ENCODE measurements at regions not wholly inside any gene's neighbourhood (a gene's known extent, or its start where the extent isn't known, plus 50 kb on each side); places are given as distances from the start of the nearest gene placed in this dataset.

GRCh38 chr7:50860598-50860997, 77.9 kb upstream of the GRB10 start:
- no peaks in the 10 kb centered on the region for H3K27me3 ChIP-seq (ENCODE audit: insufficient read depth, poor library complexity, severe bottlenecking)
- no peak for DNase-seq (ENCODE audit: low read depth in 1 of 2, low spot score in 1 of 2)
- no peak for TF ChIP-seq POLR2AphosphoS5 (IDR thresholded peaks at IDR 0.05; ENCODE audit: low read depth)
- TF ChIP-seq, protein P1, sequence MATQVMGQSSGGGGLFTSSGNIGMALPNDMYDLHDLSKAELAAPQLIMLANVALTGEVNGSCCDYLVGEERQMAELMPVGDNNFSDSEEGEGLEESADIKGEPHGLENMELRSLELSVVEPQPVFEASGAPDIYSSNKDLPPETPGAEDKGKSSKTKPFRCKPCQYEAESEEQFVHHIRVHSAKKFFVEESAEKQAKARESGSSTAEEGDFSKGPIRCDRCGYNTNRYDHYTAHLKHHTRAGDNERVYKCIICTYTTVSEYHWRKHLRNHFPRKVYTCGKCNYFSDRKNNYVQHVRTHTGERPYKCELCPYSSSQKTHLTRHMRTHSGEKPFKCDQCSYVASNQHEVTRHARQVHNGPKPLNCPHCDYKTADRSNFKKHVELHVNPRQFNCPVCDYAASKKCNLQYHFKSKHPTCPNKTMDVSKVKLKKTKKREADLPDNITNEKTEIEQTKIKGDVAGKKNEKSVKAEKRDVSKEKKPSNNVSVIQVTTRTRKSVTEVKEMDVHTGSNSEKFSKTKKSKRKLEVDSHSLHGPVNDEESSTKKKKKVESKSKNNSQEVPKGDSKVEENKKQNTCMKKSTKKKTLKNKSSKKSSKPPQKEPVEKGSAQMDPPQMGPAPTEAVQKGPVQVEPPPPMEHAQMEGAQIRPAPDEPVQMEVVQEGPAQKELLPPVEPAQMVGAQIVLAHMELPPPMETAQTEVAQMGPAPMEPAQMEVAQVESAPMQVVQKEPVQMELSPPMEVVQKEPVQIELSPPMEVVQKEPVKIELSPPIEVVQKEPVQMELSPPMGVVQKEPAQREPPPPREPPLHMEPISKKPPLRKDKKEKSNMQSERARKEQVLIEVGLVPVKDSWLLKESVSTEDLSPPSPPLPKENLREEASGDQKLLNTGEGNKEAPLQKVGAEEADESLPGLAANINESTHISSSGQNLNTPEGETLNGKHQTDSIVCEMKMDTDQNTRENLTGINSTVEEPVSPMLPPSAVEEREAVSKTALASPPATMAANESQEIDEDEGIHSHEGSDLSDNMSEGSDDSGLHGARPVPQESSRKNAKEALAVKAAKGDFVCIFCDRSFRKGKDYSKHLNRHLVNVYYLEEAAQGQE (IDR thresholded peaks at IDR 0.05; ENCODE audit: insufficient replicate concordance, low read depth) = no peak
- TF ChIP-seq SPI1 (IDR thresholded peaks at IDR 0.05; ENCODE audit: borderline replicate concordance, low read depth) = no peak
- no peak for TF ChIP-seq CTCF (IDR thresholded peaks at IDR 0.05; ENCODE audit: insufficient read depth, low read length)
- no peak for TF ChIP-seq GABPA (IDR thresholded peaks at IDR 0.05; ENCODE audit: low read depth)
- no peak overlapping the region for H3K27ac ChIP-seq (replicated peaks)
- no peak overlapping the region for H3K4me3 ChIP-seq (replicated peaks; ENCODE audit: insufficient read depth, low read length)

- TF ChIP-seq SPI1 (IDR thresholded peaks at IDR 0.05; ENCODE audit: borderline replicate concordance, low read depth) (no peak), CTCF (IDR thresholded peaks at IDR 0.05; ENCODE audit: insufficient read depth, low read length) (no peak), GABPA (IDR thresholded peaks at IDR 0.05; ENCODE audit: low read depth) (no peak), POLR2AphosphoS5 (IDR thresholded peaks at IDR 0.05; ENCODE audit: low read depth) (no peak)
- TF ChIP-seq, protein P1 (IDR thresholded peaks at IDR 0.05; ENCODE audit: insufficient replicate concordance, low read depth) = no peak
- no peak for DNase-seq (ENCODE audit: low read depth in 1 of 2, low spot score in 1 of 2)
- Histone ChIP-seq H3K27ac (replicated peaks) (no peak overlapping the region), H3K4me3 (replicated peaks; ENCODE audit: insufficient read depth, low read length) (no peak overlapping the region), H3K27me3 (ENCODE audit: insufficient read depth, poor library complexity, severe bottlenecking) (no peaks in the 10 kb centered on the region)
Measured at GRCh38 chr7:50860174-50860573, 77.5 kb upstream of the GRB10 start.

GRCh38 chr7:50858528-50859245, 76.0 kb upstream of the GRB10 start:
- Histone ChIP-seq H3K27me3 (ENCODE audit: insufficient read depth, poor library complexity, severe bottlenecking) (no peaks in the 10 kb centered on the region), H3K27ac (replicated peaks) (no peak overlapping the region), H3K4me3 (replicated peaks; ENCODE audit: insufficient read depth, low read length) (no peak overlapping the region)
- no peak for DNase-seq (ENCODE audit: low read depth in 1 of 2, low spot score in 1 of 2)
- TF ChIP-seq SPI1 (IDR thresholded peaks at IDR 0.05; ENCODE audit: borderline replicate concordance, low read depth) (no peak), CTCF (IDR thresholded peaks at IDR 0.05; ENCODE audit: insufficient read depth, low read length) (no peak), POLR2AphosphoS5 (IDR thresholded peaks at IDR 0.05; ENCODE audit: low read depth) (no peak), GABPA (IDR thresholded peaks at IDR 0.05; ENCODE audit: low read depth) (no peak)
- TF ChIP-seq, protein P1 (IDR thresholded peaks at IDR 0.05; ENCODE audit: insufficient replicate concordance, low read depth) = no peak
